Transverse colon (tissue), 4 donors: ENCODE measurements at regions not wholly inside any gene's neighbourhood (a gene's known extent, or its start where the extent isn't known, plus 50 kb on each side); places are given as distances from the start of the nearest gene placed in this dataset.
"Not testable (repeated sequence)": the region's sequence is repeated elsewhere in the genome, so short reads cannot be mapped to it uniquely, and the experiment has no call there.

Experiments used
- DNase-seq: peaks from one replicate; pipeline ENCODE4 v3.0.0-alpha.2; 2019
- H3K27ac ChIP-seq, 4 donors: fragments of 200-600 bp; sonication (generic); 2 replicates each; pipeline ENCODE4 v1.5.1; 2016 to 2018; ENCODE audit warnings: inconsistent platforms in 4 of 4
- H3K27me3 ChIP-seq: fragments of 200-600 bp; sonication (generic); 2 replicates; pipeline ENCODE4 v1.5.1; 2017; ENCODE audit warnings: inconsistent platforms
- H3K36me3 ChIP-seq, 4 donors: fragments of 200-600 bp; sonication (generic); 2 replicates each; pipeline ENCODE4 v1.5.1; 2017 to 2019; ENCODE audit warnings: inconsistent platforms in 4 of 4
- H3K4me1 ChIP-seq, 4 donors: fragments of 200-600 bp; sonication (generic); 2 replicates each; pipeline ENCODE4 v1.5.1; 2017 to 2020; ENCODE audit warnings: inconsistent platforms in 4 of 4
- H3K4me3 ChIP-seq, 4 donors: fragments of 200-600 bp; sonication (generic); 1 replicate in 1 of 4; 2 replicates in 3 of 4; pipeline versions ENCODE4 v1.5.1 to v1.6.1; 2017 to 2019; ENCODE audit warnings: inconsistent platforms in 4 of 4
- H3K9me3 ChIP-seq, 2 donors: fragments of 200-600 bp; sonication (generic); 2 replicates each; pipeline ENCODE4 v1.5.1; 2017 to 2019; ENCODE audit warnings: inconsistent platforms in 2 of 2
- EP300 ChIP-seq: sonication (generic); formaldehyde crosslinking; IDR thresholded peaks from one replicate; pipeline ENCODE4 v1.6.1; 2017; ENCODE audit warnings: antibody characterized with exemption, low read depth
- POLR2A ChIP-seq: fragments of 450-650 bp; IDR thresholded peaks from one replicate; pipeline ENCODE4 v1.6.1; 2016; ENCODE audit warnings: antibody characterized with exemption, mild to moderate bottlenecking, moderate library complexity
- POLR2AphosphoS5 ChIP-seq, 3 donors: sonication (generic); formaldehyde crosslinking; IDR thresholded peaks; one replicate each; pipeline ENCODE4 v1.6.1; 2016; ENCODE audit warnings: antibody characterized with exemption in 3 of 3
- WGBS, 2 donors: methylation state at CpG; one replicate each; pipeline ENCODE4 v1.1.5; 2018; ENCODE audit warnings: low coverage in 1 of 2; 5-methylcytosine and 5-hydroxymethylcytosine counted together
- in situ Hi-C, 4 donors: fragments of 200-750 bp; cut with MboI; loops; one replicate each; pipeline versions ENCODE4 v1.15.0 to v1.15.1; 2017; ENCODE audit warnings: low sequenced_read_pairs in 3 of 4, low pct_ligation_motif_present in 1 of 4, low pct_unique_long_range_greater_than_20kb in 1 of 4
- intact Hi-C: fragments of 100-400 bp; cut with DNase I; formaldehyde crosslinking; loops from one replicate; pipeline ENCODE4 v1.15.1; 2023; ENCODE audit warnings: low total_unique reads
- TF ChIP-seq, protein P1 (sequence below), 5 experiments: fragments of 200-600 bp in 3 of 5; fragments of 450-650 bp in 2 of 5; sonication (generic) in 3 of 5; IDR thresholded peaks; 1 replicate in 2 of 5; 2 replicates in 3 of 5; pipeline ENCODE4 v1.5.1; 2016 to 2017; ENCODE audit warnings: antibody characterized with exemption in 5 of 5, inconsistent platforms in 3 of 5, mild to moderate bottlenecking in 2 of 5, moderate library complexity in 1 of 5

DNA sequence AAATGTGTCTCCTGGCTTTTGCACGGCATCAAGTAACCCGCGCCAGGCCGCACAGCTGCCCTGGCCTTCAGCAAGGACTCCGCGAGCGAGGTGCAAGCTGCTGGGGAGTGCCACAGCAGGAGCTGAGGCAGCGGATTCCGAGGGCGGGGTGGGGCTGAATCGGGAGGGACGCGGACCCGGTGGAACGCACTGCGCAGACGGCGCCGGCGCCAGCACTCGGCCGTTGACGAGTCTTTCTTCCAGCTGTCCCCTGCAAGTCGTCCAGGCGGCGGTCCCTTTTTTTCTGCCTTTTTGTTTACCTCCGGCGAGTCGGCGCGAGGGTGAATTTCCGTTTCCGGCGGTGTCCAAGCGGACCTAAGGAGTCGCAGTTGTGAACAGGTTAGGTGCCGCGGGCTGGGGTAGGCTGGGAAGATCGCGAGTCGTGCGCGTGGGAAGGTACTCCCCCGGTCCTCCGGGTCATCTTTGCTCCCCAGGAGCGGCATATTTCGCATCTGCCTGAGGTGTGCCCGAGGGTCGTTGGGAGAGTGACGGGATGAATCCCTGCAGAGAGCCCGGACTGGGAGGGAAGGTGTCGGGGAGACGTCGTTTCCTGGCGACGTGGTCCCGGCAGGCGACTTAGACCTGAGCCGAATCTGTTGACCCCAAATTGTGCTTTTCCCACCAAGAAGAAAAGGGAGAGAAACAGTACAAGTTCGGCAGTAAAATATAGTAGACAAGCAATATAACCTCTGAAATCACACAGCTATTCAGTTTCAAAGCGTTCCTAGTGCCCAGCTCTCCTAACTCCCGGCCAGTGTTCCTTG, 124.5 kb upstream of the PTPN20 start:
- H3K4me1 ChIP-seq, intact Hi-C loops, H3K9me3 ChIP-seq, H3K36me3 ChIP-seq, in situ Hi-C loops, H3K27me3 ChIP-seq: not testable (repeated sequence)
- peak overlapping the region; percentile 42 to 56 (median 51) for H3K4me3 ChIP-seq
- peak overlapping the region; percentile 71 to 85 (median 78) for H3K27ac ChIP-seq
- WGBS, 2 donors, result 1% methylated on average over 38 of the region's 62 CpGs; no CpG with 5 or more reads in 1 of the 2 donors
- DNase-seq, result peak; percentile 77
- TF ChIP-seq POLR2AphosphoS5 (IDR thresholded peaks at IDR 0.05), result peak in 1 of 3 donors; percentile 3

- intact Hi-C loops, result no loop called here
- TF ChIP-seq POLR2A (no peak), EP300 (no peak), POLR2AphosphoS5 (IDR thresholded peaks at IDR 0.05) (no peak)
- TF ChIP-seq, protein P1, sequence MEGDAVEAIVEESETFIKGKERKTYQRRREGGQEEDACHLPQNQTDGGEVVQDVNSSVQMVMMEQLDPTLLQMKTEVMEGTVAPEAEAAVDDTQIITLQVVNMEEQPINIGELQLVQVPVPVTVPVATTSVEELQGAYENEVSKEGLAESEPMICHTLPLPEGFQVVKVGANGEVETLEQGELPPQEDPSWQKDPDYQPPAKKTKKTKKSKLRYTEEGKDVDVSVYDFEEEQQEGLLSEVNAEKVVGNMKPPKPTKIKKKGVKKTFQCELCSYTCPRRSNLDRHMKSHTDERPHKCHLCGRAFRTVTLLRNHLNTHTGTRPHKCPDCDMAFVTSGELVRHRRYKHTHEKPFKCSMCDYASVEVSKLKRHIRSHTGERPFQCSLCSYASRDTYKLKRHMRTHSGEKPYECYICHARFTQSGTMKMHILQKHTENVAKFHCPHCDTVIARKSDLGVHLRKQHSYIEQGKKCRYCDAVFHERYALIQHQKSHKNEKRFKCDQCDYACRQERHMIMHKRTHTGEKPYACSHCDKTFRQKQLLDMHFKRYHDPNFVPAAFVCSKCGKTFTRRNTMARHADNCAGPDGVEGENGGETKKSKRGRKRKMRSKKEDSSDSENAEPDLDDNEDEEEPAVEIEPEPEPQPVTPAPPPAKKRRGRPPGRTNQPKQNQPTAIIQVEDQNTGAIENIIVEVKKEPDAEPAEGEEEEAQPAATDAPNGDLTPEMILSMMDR (IDR thresholded peaks at IDR 0.05), result no peak
- peak overlapping the region; percentile 23 to 53 (median 46) for H3K4me3 ChIP-seq
- no peaks in the 10 kb centered on the region for H3K9me3 ChIP-seq
- H3K27me3 ChIP-seq, result no peaks in the 10 kb centered on the region
- H3K36me3 ChIP-seq, result no peaks in the 10 kb centered on the region
- WGBS, 2 donors, result 6% methylated on average over 6 of the region's 6 CpGs; no CpG with 5 or more reads in 1 of the 2 donors
- H3K27ac ChIP-seq, result peak overlapping the region in 3 of 4 donors; percentile 71 to 80 (median 77)
- DNase-seq, result no peak
- in situ Hi-C loops, result no loop called here
- peaks cover 0 to 3% (median 1%) of the 10 kb centered on the region in 4 donors for H3K4me1 ChIP-seq
Observed at GRCh38 chr10:46787321-46787615, 124.0 kb upstream of the PTPN20 start.

DNA sequence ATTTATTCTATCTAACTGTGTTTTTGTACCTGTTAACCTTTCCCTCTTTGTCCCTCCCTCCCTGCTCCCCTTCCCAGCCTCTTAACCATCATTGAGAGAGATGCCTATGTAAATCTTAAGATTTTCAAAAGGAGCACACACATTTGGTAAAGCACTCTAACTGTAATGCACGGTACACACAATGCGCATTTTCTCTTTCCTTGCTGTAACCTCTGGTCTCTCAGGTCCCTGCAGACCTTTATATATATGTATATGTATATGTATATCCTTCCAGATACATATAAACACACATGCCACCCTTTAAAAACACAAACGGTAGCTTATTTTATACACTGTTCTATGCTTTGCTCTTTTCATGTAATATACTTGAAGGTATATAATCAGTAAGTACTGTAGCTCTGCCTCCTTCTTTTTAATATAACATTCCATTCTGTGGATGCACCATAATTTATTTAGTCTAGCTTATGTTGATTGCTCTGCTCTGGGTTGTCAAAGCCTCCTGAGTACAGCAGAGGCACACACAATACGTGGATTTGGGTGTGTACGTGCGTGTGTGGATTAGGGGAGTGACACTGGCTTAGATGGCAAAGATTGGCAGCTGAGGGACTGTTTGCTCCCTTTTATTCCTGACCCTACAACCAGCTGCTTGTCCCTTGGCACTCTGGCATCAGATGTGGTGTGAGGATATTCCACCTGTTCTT, 118.4 kb upstream of the PTPN20 start:
- intact Hi-C loops, H3K4me3 ChIP-seq, DNase-seq, H3K9me3 ChIP-seq, in situ Hi-C loops, H3K4me1 ChIP-seq, H3K27me3 ChIP-seq, H3K36me3 ChIP-seq, H3K27ac ChIP-seq: not testable (repeated sequence)
- no CpG with 5 or more reads among the region's 6 CpGs for WGBS, 2 donors

GRCh38 chr10:46796351-46796750, 114.9 kb upstream of the PTPN20 start:
- H3K36me3 ChIP-seq, H3K9me3 ChIP-seq, in situ Hi-C loops, H3K4me3 ChIP-seq, DNase-seq, H3K27ac ChIP-seq, intact Hi-C loops, H3K4me1 ChIP-seq, H3K27me3 ChIP-seq: not testable (repeated sequence)
- 83 to 84% methylated on average over 2 to 4 of the region's 4 CpGs for WGBS, 2 donors

GRCh38 chr10:46802010-46802409, 109.2 kb upstream of the PTPN20 start:
- in situ Hi-C loops, H3K27me3 ChIP-seq, H3K4me1 ChIP-seq, DNase-seq, H3K4me3 ChIP-seq, H3K36me3 ChIP-seq, H3K9me3 ChIP-seq, H3K27ac ChIP-seq, intact Hi-C loops: not testable (repeated sequence)
- 43 to 67% methylated on average over 1 of the region's 1 CpG for WGBS, 2 donors

GRCh38 chr10:46803082-46803481, 108.1 kb upstream of the PTPN20 start:
- H3K9me3 ChIP-seq, in situ Hi-C loops, H3K36me3 ChIP-seq, H3K27me3 ChIP-seq, H3K27ac ChIP-seq, H3K4me1 ChIP-seq, DNase-seq, H3K4me3 ChIP-seq, intact Hi-C loops: not testable (repeated sequence)
- WGBS, 2 donors, result 71 to 87% methylated on average over 1 of the region's 1 CpG

GRCh38 chr10:46810222-46810621, 101.0 kb upstream of the PTPN20 start:
- H3K9me3 ChIP-seq, H3K4me1 ChIP-seq, H3K4me3 ChIP-seq, H3K36me3 ChIP-seq, DNase-seq, in situ Hi-C loops, H3K27ac ChIP-seq, H3K27me3 ChIP-seq, intact Hi-C loops: not testable (repeated sequence)
- 94% methylated on average over 3 of the region's 3 CpGs; no CpG with 5 or more reads in 1 of the 2 donors for WGBS, 2 donors

- WGBS, 2 donors, result no CpG with 5 or more reads among the region's 18 CpGs
- H3K4me1 ChIP-seq, H3K4me3 ChIP-seq, H3K27ac ChIP-seq, H3K27me3 ChIP-seq, H3K36me3 ChIP-seq, H3K9me3 ChIP-seq, in situ Hi-C loops, DNase-seq, intact Hi-C loops: not testable (repeated sequence)
Observed at GRCh38 chr10:46816126-46816525, 95.1 kb upstream of the PTPN20 start.

GRCh38 chr10:46840393-46841050, 70.7 kb upstream of the PTPN20 start:
- H3K4me3 ChIP-seq, intact Hi-C loops, H3K4me1 ChIP-seq, H3K27me3 ChIP-seq, H3K9me3 ChIP-seq, H3K36me3 ChIP-seq, DNase-seq, in situ Hi-C loops, H3K27ac ChIP-seq: not testable (repeated sequence)
- 92% methylated on average over 5 of the region's 11 CpGs; no CpG with 5 or more reads in 1 of the 2 donors for WGBS, 2 donors
